CD14-positive monocyte (primary cell): ENCODE measurements at regions not wholly inside any gene's neighbourhood (a gene's known extent, or its start where the extent isn't known, plus 50 kb on each side); places are given as distances from the start of the nearest gene placed in this dataset.
"Not testable (repeated sequence)": the region's sequence is repeated elsewhere in the genome, so short reads cannot be mapped to it uniquely, and the experiment has no call there.

Source experiments
- DNase-seq, 3 donors: peaks; one replicate each; pipeline ENCODE4 v3.0.0-alpha.2; 2011 to 2022
- H2AFZ ChIP-seq: 2 replicates; pipeline ENCODE4 v1.6.0; 2012; ENCODE audit warnings: mild to moderate bottlenecking, low read depth, low read length, inconsistent platforms; ENCODE audit not compliant: insufficient read depth, poor library complexity, severe bottlenecking
- H3K27ac ChIP-seq, 2 donors: 1 replicate in 1 of 2; 2 replicates in 1 of 2; pipeline ENCODE4 v1.5.1; 2012 to 2013; ENCODE audit warnings: low read length in 2 of 2, control low read depth in 1 of 2, inconsistent platforms in 1 of 2, low read depth in 1 of 2, mild to moderate bottlenecking in 1 of 2
- H3K27me3 ChIP-seq, 2 donors: one replicate each; pipeline versions ENCODE4 v1.6.0 to v1.6.1; 2011 to 2013; ENCODE audit warnings: low read length in 2 of 2; ENCODE audit not compliant: control insufficient read depth in 2 of 2, insufficient read depth in 2 of 2
- H3K36me3 ChIP-seq, 2 donors: replicated peaks in 1 of 2; 1 replicate in 1 of 2; 2 replicates in 1 of 2; pipeline versions ENCODE4 v1.5.1 to v1.6.1; 2012 to 2013; ENCODE audit warnings: low read length in 2 of 2, control low read depth in 1 of 2, inconsistent platforms in 1 of 2, mild to moderate bottlenecking in 1 of 2; ENCODE audit not compliant: insufficient read depth in 2 of 2, control insufficient read depth in 1 of 2
- H3K4me1 ChIP-seq, 2 donors: 1 replicate in 1 of 2; 2 replicates in 1 of 2; pipeline versions ENCODE4 v1.5.1 to v1.6.1; 2012 to 2013; ENCODE audit warnings: low read length in 2 of 2, control low read depth in 1 of 2, inconsistent platforms in 1 of 2, mild to moderate bottlenecking in 1 of 2, moderate library complexity in 1 of 2; ENCODE audit not compliant: insufficient read depth in 2 of 2, control insufficient read depth in 1 of 2
- H3K4me2 ChIP-seq: replicated peaks from 2 replicates; pipeline ENCODE3; 2012; ENCODE audit warnings: low read length, moderate library complexity, mild to moderate bottlenecking; ENCODE audit not compliant: poor library complexity, severe bottlenecking; ENCODE audit errors: extremely low read depth
- H3K4me3 ChIP-seq, 3 experiments: fragments of 200-600 bp in 1 of 3; sonication (generic) in 1 of 3; replicated peaks in 1 of 3; 1 replicate in 2 of 3; 2 replicates in 1 of 3; pipeline ENCODE4 v1.5.1; 2011 to 2013; ENCODE audit warnings: low read length in 3 of 3, mild to moderate bottlenecking in 3 of 3, control low read depth in 2 of 3, low read depth in 2 of 3, inconsistent platforms in 1 of 3, moderate library complexity in 1 of 3
- H3K79me2 ChIP-seq: 2 replicates; pipeline ENCODE4 v1.6.0; 2012; ENCODE audit warnings: mild to moderate bottlenecking, control low read depth, inconsistent platforms, low read length, moderate library complexity; ENCODE audit not compliant: insufficient read depth
- H3K9ac ChIP-seq: 2 replicates; pipeline ENCODE4 v1.6.0; 2017; ENCODE audit warnings: low read length, mild to moderate bottlenecking; ENCODE audit not compliant: insufficient read depth, poor library complexity, severe bottlenecking
- H3K9me3 ChIP-seq, 2 donors: replicated peaks in 1 of 2; 1 replicate in 1 of 2; 2 replicates in 1 of 2; pipeline versions ENCODE4 v1.5.1 to v1.6.1; 2012 to 2013; ENCODE audit warnings: low read length in 2 of 2, control low read depth in 1 of 2; ENCODE audit not compliant: control insufficient read depth in 1 of 2, insufficient read depth in 1 of 2
- H4K20me1 ChIP-seq: 2 replicates; pipeline ENCODE4 v1.6.0; 2012; ENCODE audit warnings: mild to moderate bottlenecking, low read length, control low read depth, moderate library complexity; ENCODE audit not compliant: insufficient read depth
- H3K27ac Mint-ChIP-seq, 7 donors: one replicate each; pipeline ENCODE4 v1.8.0; 2020; ENCODE audit warnings: mild to moderate bottlenecking in 7 of 7, mixed read lengths in 7 of 7, moderate library complexity in 6 of 7, inconsistent platforms in 2 of 7
- H3K27me3 Mint-ChIP-seq, 3 donors: one replicate each; pipeline ENCODE4 v1.8.0; 2021 to 2022; ENCODE audit warnings: low read depth in 3 of 3, mild to moderate bottlenecking in 3 of 3, mixed read lengths in 3 of 3, moderate library complexity in 3 of 3, inconsistent platforms in 1 of 3
- H3K36me3 Mint-ChIP-seq, 2 donors: one replicate each; pipeline ENCODE4 v1.8.0; 2020; ENCODE audit warnings: mixed read lengths in 2 of 2, inconsistent platforms in 1 of 2, mild to moderate bottlenecking in 1 of 2
- H3K4me1 Mint-ChIP-seq: one replicate; pipeline ENCODE4 v1.8.0; 2020; ENCODE audit warnings: mild to moderate bottlenecking, mixed read lengths
- H3K4me3 Mint-ChIP-seq, 2 donors: one replicate each; pipeline ENCODE4 v1.8.0; 2020; ENCODE audit warnings: mild to moderate bottlenecking in 2 of 2, mixed read lengths in 2 of 2, moderate library complexity in 1 of 2
- H3K9me3 Mint-ChIP-seq, 7 donors: one replicate each; pipeline ENCODE4 v1.8.0; 2020 to 2022; ENCODE audit warnings: mixed read lengths in 7 of 7, mild to moderate bottlenecking in 6 of 7, moderate library complexity in 6 of 7, inconsistent platforms in 2 of 7
- WGBS: methylation state at CpG from one replicate; pipeline ENCODE4 v1.1.5; 2013; ENCODE audit warnings: missing lambda C conversion rate; ENCODE audit not compliant: insufficient coverage; 5-methylcytosine and 5-hydroxymethylcytosine counted together
- intact Hi-C, 2 donors: fragments of 100-400 bp; cut with micrococcal nuclease; formaldehyde crosslinking; loops; one replicate each; pipeline versions ENCODE4 v1.15.0 to v1.15.1; 2023
- TF ChIP-seq, protein P1 (sequence below): fragments of 200-600 bp; IDR thresholded peaks from one replicate; pipeline ENCODE4 v1.8.0; 2022; ENCODE audit warnings: antibody characterized with exemption, mild to moderate bottlenecking

DNA sequence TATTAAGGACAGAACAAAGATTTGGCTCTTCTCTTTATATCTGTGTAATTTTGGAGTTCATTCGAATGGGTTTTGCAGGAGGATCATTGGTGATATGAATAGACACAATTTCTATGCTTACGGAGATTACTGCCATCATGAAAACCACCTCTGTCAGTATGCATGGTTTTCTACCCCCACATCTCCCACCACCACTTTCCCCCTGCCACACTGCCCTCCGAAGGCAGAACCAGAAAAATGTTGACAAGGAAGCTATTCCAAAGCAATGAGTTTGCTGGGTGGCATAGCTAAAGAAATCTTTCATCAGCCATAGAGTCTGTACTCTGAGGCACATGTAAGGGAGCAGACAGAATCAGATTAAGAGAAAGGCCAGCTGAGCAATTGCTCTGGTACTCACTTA, 567.3 kb upstream of the ACTRT1 start:
- whole genome bisulfite sequencing, result no CpG with 5 or more reads among the region's 3 CpGs
- H2AFZ ChIP-seq, result no peak overlapping the region
- no peak overlapping the region for H3K9ac ChIP-seq
- no peaks in the 10 kb centered on the region for H3K36me3 ChIP-seq
- intact Hi-C loops, result no loop called here
- H3K9me3 ChIP-seq, result no peaks in the 10 kb centered on the region
- no peaks in the 10 kb centered on the region for H3K79me2 ChIP-seq
- no peak overlapping the region for H3K4me3 Mint-ChIP-seq
- no peak overlapping the region for H3K27ac Mint-ChIP-seq
- no peaks in the 10 kb centered on the region for H4K20me1 ChIP-seq
- H3K4me3 ChIP-seq, result no peak overlapping the region
- H3K27ac ChIP-seq, result no peak overlapping the region
- no peaks in the 10 kb centered on the region for H3K4me1 ChIP-seq
- H3K27me3 Mint-ChIP-seq, result peaks cover 0 to 3% (median 0%) of the 10 kb centered on the region in 3 donors
- H3K4me2 ChIP-seq, result no peak overlapping the region
- H3K4me1 Mint-ChIP-seq, result no peaks in the 10 kb centered on the region
- no peaks in the 10 kb centered on the region for H3K9me3 Mint-ChIP-seq
- no peaks in the 10 kb centered on the region for H3K27me3 ChIP-seq
- TF ChIP-seq, protein P1, sequence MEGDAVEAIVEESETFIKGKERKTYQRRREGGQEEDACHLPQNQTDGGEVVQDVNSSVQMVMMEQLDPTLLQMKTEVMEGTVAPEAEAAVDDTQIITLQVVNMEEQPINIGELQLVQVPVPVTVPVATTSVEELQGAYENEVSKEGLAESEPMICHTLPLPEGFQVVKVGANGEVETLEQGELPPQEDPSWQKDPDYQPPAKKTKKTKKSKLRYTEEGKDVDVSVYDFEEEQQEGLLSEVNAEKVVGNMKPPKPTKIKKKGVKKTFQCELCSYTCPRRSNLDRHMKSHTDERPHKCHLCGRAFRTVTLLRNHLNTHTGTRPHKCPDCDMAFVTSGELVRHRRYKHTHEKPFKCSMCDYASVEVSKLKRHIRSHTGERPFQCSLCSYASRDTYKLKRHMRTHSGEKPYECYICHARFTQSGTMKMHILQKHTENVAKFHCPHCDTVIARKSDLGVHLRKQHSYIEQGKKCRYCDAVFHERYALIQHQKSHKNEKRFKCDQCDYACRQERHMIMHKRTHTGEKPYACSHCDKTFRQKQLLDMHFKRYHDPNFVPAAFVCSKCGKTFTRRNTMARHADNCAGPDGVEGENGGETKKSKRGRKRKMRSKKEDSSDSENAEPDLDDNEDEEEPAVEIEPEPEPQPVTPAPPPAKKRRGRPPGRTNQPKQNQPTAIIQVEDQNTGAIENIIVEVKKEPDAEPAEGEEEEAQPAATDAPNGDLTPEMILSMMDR, result no peak
- no peak for DNase-seq
- no peaks in the 10 kb centered on the region for H3K36me3 Mint-ChIP-seq

DNA sequence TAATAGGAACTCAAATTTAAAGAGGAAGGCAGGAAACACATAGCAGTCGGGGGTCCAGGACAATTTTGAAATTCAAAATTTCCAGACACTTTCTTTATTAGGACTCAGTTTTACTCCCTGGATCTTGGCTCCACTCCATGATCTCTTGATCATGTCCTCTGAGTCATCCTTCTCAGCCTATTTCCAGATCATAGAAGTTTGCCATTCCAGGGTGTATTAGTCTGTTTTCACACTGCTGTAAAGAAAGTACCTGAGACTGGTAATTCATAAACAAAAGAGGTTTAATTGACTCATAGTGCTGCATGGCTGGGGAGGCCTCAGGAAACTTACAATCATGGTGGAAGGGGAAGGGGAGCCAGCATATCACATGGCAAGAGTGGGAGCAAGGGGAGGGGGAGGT, 564.7 kb upstream of the ACTRT1 start:
- Histone ChIP-seq H3K4me2 (no peak overlapping the region), H3K79me2 (no peaks in the 10 kb centered on the region), H3K9ac (no peak overlapping the region), H3K27me3 (no peaks in the 10 kb centered on the region), H3K27ac (no peak overlapping the region), H2AFZ (no peak overlapping the region), H3K4me3 (no peak overlapping the region), H3K9me3 (no peaks in the 10 kb centered on the region), H4K20me1 (no peaks in the 10 kb centered on the region), H3K36me3 (no peaks in the 10 kb centered on the region), H3K4me1 (no peaks in the 10 kb centered on the region)
- no peak for DNase-seq
- H3K9me3 Mint-ChIP-seq, result no peaks in the 10 kb centered on the region
- H3K4me3 Mint-ChIP-seq, result no peak overlapping the region
- H3K27me3 Mint-ChIP-seq, result peaks cover 0 to 3% (median 2%) of the 10 kb centered on the region in 3 donors
- H3K27ac Mint-ChIP-seq, result no peak overlapping the region
- H3K4me1 Mint-ChIP-seq, result no peaks in the 10 kb centered on the region
- H3K36me3 Mint-ChIP-seq, result no peaks in the 10 kb centered on the region
- TF ChIP-seq, protein P1, result no peak
- no CpG with 5 or more reads among the region's 1 CpG for WGBS
- intact Hi-C loops, result no loop called here

DNA sequence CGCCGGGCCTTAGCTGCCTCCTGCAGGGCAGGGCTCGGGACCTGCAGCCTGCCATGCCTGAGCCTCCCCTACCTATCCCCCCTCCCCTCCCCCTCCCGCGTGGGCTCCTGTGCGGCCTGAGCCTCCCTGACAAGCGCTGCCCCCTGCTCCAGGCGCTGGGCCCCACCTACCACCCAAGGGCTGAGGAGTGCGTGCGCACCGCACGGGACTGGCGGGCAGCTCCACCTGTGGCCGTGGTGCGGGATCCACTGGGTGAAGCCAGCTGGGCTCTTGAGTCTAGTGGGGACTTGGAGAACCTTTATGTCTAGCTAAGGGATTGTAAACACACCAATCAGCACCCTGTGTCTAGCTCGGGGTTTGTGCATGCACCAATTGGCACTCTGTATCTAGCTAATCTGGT, 554.6 kb upstream of the ACTRT1 start:
- H2AFZ ChIP-seq, H3K4me1 ChIP-seq, H3K4me3 ChIP-seq, H3K4me3 Mint-ChIP-seq, H3K9me3 ChIP-seq, H3K4me2 ChIP-seq, H3K27me3 Mint-ChIP-seq, H3K36me3 ChIP-seq, H4K20me1 ChIP-seq, H3K4me1 Mint-ChIP-seq, H3K27me3 ChIP-seq, H3K27ac ChIP-seq, H3K79me2 ChIP-seq, H3K9ac ChIP-seq, H3K36me3 Mint-ChIP-seq, DNase-seq, H3K27ac Mint-ChIP-seq, intact Hi-C loops: not testable (repeated sequence)
- WGBS, result 83% methylated on average over 1 of the region's 16 CpGs
- peaks cover 0 to 11% (median 0%) of the 10 kb centered on the region in 7 donors for H3K9me3 Mint-ChIP-seq

DNA sequence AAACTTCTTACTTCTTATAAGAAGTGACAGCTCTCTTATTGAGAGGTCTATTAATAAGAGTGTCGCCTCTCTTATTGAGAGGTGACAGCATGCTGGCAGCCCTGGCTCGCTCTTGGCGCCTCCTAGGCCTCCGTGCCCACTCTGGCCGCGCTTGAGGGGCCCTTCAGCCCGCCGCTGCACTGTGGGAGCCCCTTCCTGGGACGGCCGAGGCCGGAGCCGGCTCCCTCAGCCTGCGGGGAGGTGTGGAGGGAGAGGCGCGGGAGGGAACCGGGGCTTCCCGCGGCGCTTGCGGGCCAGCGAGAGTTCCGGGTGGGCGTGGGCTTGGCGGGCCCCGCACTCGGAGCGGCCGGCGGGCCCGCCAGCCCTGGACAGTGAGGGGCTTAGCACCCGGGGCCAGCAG, 554.2 kb upstream of the ACTRT1 start:
- peaks cover 0 to 11% (median 0%) of the 10 kb centered on the region in 7 donors for H3K9me3 Mint-ChIP-seq
- WGBS, result 72% methylated on average over 10 of the region's 31 CpGs
- H3K79me2 ChIP-seq, result not testable (repeated sequence)

More for the DNA sequence above, 554.2 kb upstream of the ACTRT1 start:
- intact Hi-C loops, DNase-seq, H3K4me1 ChIP-seq, H3K4me3 Mint-ChIP-seq, H3K27ac Mint-ChIP-seq, H3K27ac ChIP-seq, H3K4me2 ChIP-seq, H3K4me3 ChIP-seq, H4K20me1 ChIP-seq, H3K9me3 ChIP-seq, H3K4me1 Mint-ChIP-seq, H3K36me3 ChIP-seq, H2AFZ ChIP-seq, H3K27me3 Mint-ChIP-seq, H3K27me3 ChIP-seq, H3K9ac ChIP-seq, H3K36me3 Mint-ChIP-seq: not testable (repeated sequence)
